ENCODE measurements at regions not wholly inside any gene's neighbourhood (a gene's known extent, or its start where the extent isn't known, plus 50 kb on each side); places are given as distances from the start of the nearest gene placed in this dataset.

DNA sequence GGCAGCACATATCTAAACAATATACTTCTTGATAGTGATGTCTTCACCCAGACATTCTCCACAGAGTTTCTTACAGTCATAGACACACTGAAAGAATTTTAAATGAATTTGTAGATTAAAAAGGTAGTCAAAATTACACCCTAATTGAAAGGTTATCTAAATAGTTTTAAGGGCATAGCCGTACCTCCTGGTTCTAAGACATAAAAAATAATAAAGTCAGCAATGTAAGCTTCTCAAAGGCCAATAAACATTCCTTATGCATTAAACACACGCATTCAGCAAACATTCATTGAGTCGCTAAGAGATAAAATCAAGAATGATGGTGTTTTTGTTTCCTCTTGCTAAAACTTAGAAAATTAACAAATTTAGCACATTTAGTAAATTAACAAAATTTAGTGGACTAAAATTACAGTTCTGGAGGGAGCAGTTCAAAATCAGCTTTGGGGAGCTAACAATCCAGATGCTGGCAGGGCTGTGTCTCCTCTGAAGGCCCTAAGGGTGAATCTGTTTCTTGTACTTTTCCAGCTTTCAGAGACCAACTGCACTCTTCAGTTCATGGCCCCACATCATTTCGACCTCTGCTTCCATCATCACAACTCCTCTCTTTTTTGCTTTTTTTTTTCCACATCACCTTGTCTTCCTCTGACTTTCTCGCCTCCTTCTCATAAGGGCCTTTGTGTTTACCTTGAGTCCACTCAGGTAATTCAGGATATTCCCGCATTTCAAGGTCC, 516.5 kb downstream of the DNAH5 start:
- H3K36me3 ChIP-seq (replicated peaks in 1 of 2; ENCODE audit: insufficient read depth in 1 of 2, low read depth in 2 of 2), result no peaks in the 10 kb centered on the region
- WGBS, 2 donors, result 59 to 65% methylated on average over 6 of the region's 6 CpGs
- TF ChIP-seq POLR2A (IDR thresholded peaks at IDR 0.05) (no peak), CTCF (IDR thresholded peaks at IDR 0.05) (no peak)
- ATAC-seq (no peak), DNase-seq (no peak)
- H3K4me3 ChIP-seq, result no peak overlapping the region
- H3K27ac ChIP-seq, result no peak overlapping the region
- H3K27me3 ChIP-seq, result no peaks in the 10 kb centered on the region
- H3K4me1 ChIP-seq, result no peaks in the 10 kb centered on the region
- intact Hi-C loops (cut with DNase I), result no loop called here
- no peaks in the 10 kb centered on the region for H3K9me3 ChIP-seq

- no peaks in the 10 kb centered on the region for H3K4me1 ChIP-seq
- ATAC-seq (no peak), DNase-seq (no peak)
- intact Hi-C loops (cut with DNase I), result no loop called here
- 42 to 51% methylated on average over 6 of the region's 6 CpGs for WGBS, 2 donors
- H3K9me3 ChIP-seq, result no peaks in the 10 kb centered on the region
- TF ChIP-seq POLR2A (IDR thresholded peaks at IDR 0.05), result no peak
- no peak for TF ChIP-seq CTCF (IDR thresholded peaks at IDR 0.05)
- no peaks in the 10 kb centered on the region for H3K36me3 ChIP-seq (replicated peaks in 1 of 2; ENCODE audit: insufficient read depth in 1 of 2, low read depth in 2 of 2)
- no peak overlapping the region for H3K4me3 ChIP-seq
- no peaks in the 10 kb centered on the region for H3K27me3 ChIP-seq
- H3K27ac ChIP-seq, result no peak overlapping the region
Observed at GRCh38 chr5:13412040-13412595, 532.4 kb downstream of the DNAH5 start.

DNA sequence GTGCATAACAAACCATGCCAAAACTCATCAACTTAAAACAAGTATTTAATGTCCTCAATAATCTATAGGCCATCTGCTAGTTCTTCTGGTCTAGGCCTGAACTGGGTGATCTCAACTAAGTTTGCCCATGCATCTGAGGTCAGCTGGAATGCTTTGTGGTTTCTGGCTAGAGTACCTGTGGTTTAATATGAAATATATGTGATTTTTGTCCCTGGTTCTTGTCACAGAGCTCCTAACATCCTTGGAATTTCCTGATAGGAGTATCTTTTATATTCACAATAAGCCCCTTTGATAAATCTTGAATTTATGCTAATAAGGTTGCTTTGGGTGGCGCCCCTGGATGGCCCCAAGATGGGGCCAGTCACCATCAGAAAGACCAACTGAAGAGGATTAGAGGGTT, 535.9 kb downstream of the DNAH5 start:
- Histone ChIP-seq H3K9me3 (no peaks in the 10 kb centered on the region), H3K4me1 (no peaks in the 10 kb centered on the region), H3K27ac (no peak overlapping the region), H3K4me3 (no peak overlapping the region), H3K36me3 (replicated peaks in 1 of 2; ENCODE audit: insufficient read depth in 1 of 2, low read depth in 2 of 2) (no peaks in the 10 kb centered on the region), H3K27me3 (no peaks in the 10 kb centered on the region)
- intact Hi-C loops (cut with DNase I), result no loop called here
- TF ChIP-seq CTCF (IDR thresholded peaks at IDR 0.05), result no peak
- TF ChIP-seq POLR2A (IDR thresholded peaks at IDR 0.05), result no peak
- ATAC-seq (no peak), DNase-seq (no peak)
- 42% methylated on average over 1 of the region's 1 CpG; no CpG with 5 or more reads in 1 of the 2 donors for WGBS, 2 donors

DNA sequence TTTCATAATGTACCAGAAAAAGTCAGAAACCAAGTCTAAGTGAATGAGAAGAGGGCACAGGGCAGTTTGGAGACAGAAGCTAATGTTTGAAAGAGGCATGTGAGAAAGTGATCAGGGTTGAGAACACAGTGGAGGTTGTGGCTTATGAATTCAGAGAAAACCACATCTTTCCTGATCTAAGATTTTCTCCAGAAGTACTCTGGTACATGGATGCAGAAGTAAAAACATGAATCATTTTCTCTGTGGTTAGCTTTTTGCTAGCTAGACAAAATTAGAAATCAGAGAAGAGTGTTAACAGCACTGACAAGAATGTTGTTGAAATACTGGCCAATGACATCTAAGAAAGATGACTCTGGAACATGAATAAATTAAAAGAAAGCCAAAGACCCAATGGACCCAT, 541.1 kb downstream of the DNAH5 start:
- no peak overlapping the region for H3K4me3 ChIP-seq
- no peaks in the 10 kb centered on the region for H3K27me3 ChIP-seq
- H3K9me3 ChIP-seq, result no peaks in the 10 kb centered on the region
- ATAC-seq, result no peak
- no peaks in the 10 kb centered on the region for H3K4me1 ChIP-seq
- intact Hi-C loops (cut with DNase I), result no loop called here
- no peak overlapping the region for H3K27ac ChIP-seq
- DNase-seq, result no peak
- TF ChIP-seq CTCF (IDR thresholded peaks at IDR 0.05) (no peak), POLR2A (IDR thresholded peaks at IDR 0.05) (no peak)
- H3K36me3 ChIP-seq (replicated peaks in 1 of 2; ENCODE audit: insufficient read depth in 1 of 2, low read depth in 2 of 2), result no peaks in the 10 kb centered on the region

DNA sequence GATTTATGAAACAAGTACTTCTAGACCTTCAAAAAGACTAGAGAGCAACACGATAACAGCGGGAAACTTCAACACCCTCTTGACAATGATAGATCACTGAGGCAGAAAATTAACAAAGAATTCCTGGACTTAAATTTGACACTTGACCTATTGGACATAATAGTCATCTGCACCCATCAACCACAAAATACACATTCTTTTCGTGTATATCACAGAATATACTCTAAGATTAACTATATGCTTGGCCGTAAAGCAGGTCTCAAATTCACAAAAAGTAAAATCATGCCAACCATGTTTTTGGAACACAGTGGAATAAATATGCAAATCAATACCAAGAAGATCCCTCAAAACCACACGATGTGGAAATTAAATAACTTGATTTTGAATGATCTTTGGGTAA, 559.4 kb downstream of the DNAH5 start:
- intact Hi-C loops (cut with DNase I), result no loop called here
- WGBS, 2 donors, result 66% methylated on average over 5 of the region's 5 CpGs
- no peak for ATAC-seq

More for the DNA sequence above, 559.4 kb downstream of the DNAH5 start:
- no peaks in the 10 kb centered on the region for H3K9me3 ChIP-seq
- no peaks in the 10 kb centered on the region for H3K4me1 ChIP-seq
- TF ChIP-seq POLR2A (IDR thresholded peaks at IDR 0.05) (no peak), CTCF (IDR thresholded peaks at IDR 0.05) (no peak)
- no peaks in the 10 kb centered on the region for H3K27me3 ChIP-seq
- no peaks in the 10 kb centered on the region for H3K36me3 ChIP-seq (replicated peaks in 1 of 2; ENCODE audit: insufficient read depth in 1 of 2, low read depth in 2 of 2)
- DNase-seq, result no peak
- no peak overlapping the region for H3K4me3 ChIP-seq
- no peak overlapping the region for H3K27ac ChIP-seq

All from body of pancreas (tissue), 4 donors.